Neural cell (in vitro differentiated cells): ENCODE measurements at regions not wholly inside any gene's neighbourhood (a gene's known extent, or its start where the extent isn't known, plus 50 kb on each side); places are given as distances from the start of the nearest gene placed in this dataset.

Experiments used
- H2AFZ ChIP-seq: fragments of 200-600, 300-800 bp; sonication (generic), shearing (Covaris generic); 2 replicates; pipeline ENCODE4 v1.6.0; 2014; ENCODE audit warnings: low read depth, mild to moderate bottlenecking, antibody characterized with exemption, low read length, moderate library complexity
- H3F3A ChIP-seq: fragments of 200-600 bp; shearing (Covaris generic); 2 replicates; pipeline ENCODE4 v1.6.1; 2016; ENCODE audit warnings: mild to moderate bottlenecking, moderate library complexity, mixed read lengths, antibody characterized with exemption, low read length; ENCODE audit not compliant: insufficient read depth, poor library complexity, severe bottlenecking
- H3K27ac ChIP-seq: fragments of 200-600, 300-800 bp; sonication (generic), shearing (Covaris generic); 2 replicates; pipeline ENCODE4 v1.5.1; 2014; ENCODE audit warnings: mild to moderate bottlenecking, low read length, moderate library complexity
- H3K27me3 ChIP-seq: fragments of 300-800, 200-600 bp; sonication (generic), shearing (Covaris generic); 2 replicates; pipeline ENCODE4 v1.6.0; 2014; ENCODE audit warnings: mild to moderate bottlenecking, low read depth, low read length, moderate library complexity; ENCODE audit not compliant: insufficient read depth
- H3K36me3 ChIP-seq: fragments of 300-800, 200-600 bp; sonication (generic), shearing (Covaris generic); 2 replicates; pipeline ENCODE4 v1.5.1; 2014; ENCODE audit warnings: mild to moderate bottlenecking, antibody characterized with exemption, low read length, moderate library complexity; ENCODE audit not compliant: insufficient read depth
- H3K4me2 ChIP-seq: fragments of 300-800, 200-600 bp; sonication (generic), shearing (Covaris generic); 2 replicates; pipeline ENCODE4 v1.6.0; 2014; ENCODE audit warnings: mild to moderate bottlenecking, low read length
- H3K4me3 ChIP-seq: fragments of 300-800, 200-600 bp; sonication (generic), shearing (Covaris generic); 2 replicates; pipeline ENCODE4 v1.5.1; 2014; ENCODE audit warnings: mild to moderate bottlenecking, low read length, moderate library complexity
- H3K79me2 ChIP-seq: fragments of 200-600 bp; shearing (Covaris generic); replicated peaks from 2 replicates; pipeline ENCODE4 v1.6.0; 2014; ENCODE audit warnings: mild to moderate bottlenecking, low read length, moderate library complexity; ENCODE audit not compliant: insufficient read depth
- H3K9ac ChIP-seq: fragments of 300-800, 200-600 bp; sonication (generic), shearing (Covaris generic); 2 replicates; pipeline ENCODE4 v1.6.1; 2016; ENCODE audit warnings: mild to moderate bottlenecking, low read length, mixed read lengths
- H3K9me2 ChIP-seq: fragments of 200-600 bp; shearing (Covaris generic); 2 replicates; pipeline ENCODE4 v1.6.1; 2016; ENCODE audit warnings: mild to moderate bottlenecking, low read length, mixed read lengths; ENCODE audit not compliant: insufficient read depth
- H3K9me3 ChIP-seq: fragments of 200-600, 300-800 bp; sonication (generic), shearing (Covaris generic); 2 replicates; pipeline ENCODE4 v1.6.1; 2016; ENCODE audit warnings: mild to moderate bottlenecking, mixed run types, low read length, moderate library complexity, mixed read lengths
- H4K20me1 ChIP-seq: fragments of 200-600 bp; shearing (Covaris generic); 2 replicates; pipeline ENCODE4 v1.6.1; 2016; ENCODE audit warnings: mild to moderate bottlenecking, mixed run types; ENCODE audit not compliant: insufficient read depth
- CTCF ChIP-seq: fragments of 450-650 bp; IDR thresholded peaks from 2 replicates; pipeline ENCODE4 v1.5.1; 2014; ENCODE audit warnings: antibody characterized with exemption, mild to moderate bottlenecking, moderate library complexity; ENCODE audit not compliant: poor library complexity, severe bottlenecking
- EP300 ChIP-seq: fragments of 450-650 bp; conservative IDR thresholded peaks from 2 replicates; pipeline ENCODE4 v1.6.1; 2014; ENCODE audit warnings: antibody characterized with exemption, mild to moderate bottlenecking, moderate library complexity; ENCODE audit not compliant: poor library complexity, severe bottlenecking
- EZH2 ChIP-seq: fragments of 200-600, 300-800 bp; shearing (Covaris generic), sonication (generic); IDR thresholded peaks from 2 replicates; pipeline ENCODE4 v1.6.1; 2014; ENCODE audit warnings: antibody characterized with exemption, low read length, borderline replicate concordance, mild to moderate bottlenecking; ENCODE audit not compliant: insufficient read depth, poor library complexity, severe bottlenecking
- MXI1 ChIP-seq: fragments of 450-650 bp; conservative IDR thresholded peaks from 2 replicates; pipeline ENCODE4 v1.6.1; 2014; ENCODE audit warnings: antibody characterized with exemption, mild to moderate bottlenecking; ENCODE audit not compliant: poor library complexity, severe bottlenecking
- POLR2AphosphoS5 ChIP-seq: IDR thresholded peaks from 2 replicates; pipeline ENCODE4 v1.6.1; 2012
- RAD21 ChIP-seq: fragments of 450-650 bp; conservative IDR thresholded peaks from 2 replicates; pipeline ENCODE4 v1.6.1; 2014; ENCODE audit warnings: antibody characterized with exemption, mild to moderate bottlenecking, moderate library complexity
- REST ChIP-seq: IDR thresholded peaks from 2 replicates; pipeline ENCODE4 v1.6.1; 2012; ENCODE audit warnings: borderline replicate concordance
- SMC3 ChIP-seq: fragments of 450-650 bp; conservative IDR thresholded peaks from 2 replicates; pipeline ENCODE4 v1.6.1; 2014; ENCODE audit warnings: antibody characterized with exemption, mild to moderate bottlenecking, moderate library complexity; ENCODE audit not compliant: poor library complexity
- TAF1 ChIP-seq: IDR thresholded peaks from 2 replicates; pipeline ENCODE4 v1.6.1; 2012; ENCODE audit warnings: low read depth

GRCh38 chr11:25838918-25839625 is 492.9 kb upstream of the ANO3 start:
- Histone ChIP-seq H3K4me2 (no peak overlapping the region), H3K9me2 (no peaks in the 10 kb centered on the region), H3K27me3 (no peaks in the 10 kb centered on the region), H3K36me3 (no peaks in the 10 kb centered on the region), H3F3A (no peaks in the 10 kb centered on the region), H3K9me3 (no peaks in the 10 kb centered on the region), H3K79me2 (no peaks in the 10 kb centered on the region), H2AFZ (no peak overlapping the region), H3K9ac (no peak overlapping the region), H4K20me1 (no peaks in the 10 kb centered on the region), H3K27ac (no peak overlapping the region), H3K4me3 (no peak overlapping the region)
- TF ChIP-seq POLR2AphosphoS5, result no peak
- TF ChIP-seq EZH2, result no peak
- no peak for TF ChIP-seq MXI1
- TF ChIP-seq REST, result no peak
- TF ChIP-seq SMC3, result no peak
- no peak for TF ChIP-seq EP300
- TF ChIP-seq TAF1, result no peak
- no peak for TF ChIP-seq CTCF
- TF ChIP-seq RAD21, result no peak

GRCh38 chr11:25844811-25845210 is 487.1 kb upstream of the ANO3 start:
- Histone ChIP-seq H3K9me3 (no peaks in the 10 kb centered on the region), H3K9ac (no peak overlapping the region), H3K27me3 (no peaks in the 10 kb centered on the region), H2AFZ (no peak overlapping the region), H3K36me3 (no peaks in the 10 kb centered on the region), H4K20me1 (no peaks in the 10 kb centered on the region), H3K27ac (no peak overlapping the region), H3F3A (no peaks in the 10 kb centered on the region), H3K9me2 (no peaks in the 10 kb centered on the region), H3K4me2 (no peak overlapping the region), H3K4me3 (no peak overlapping the region), H3K79me2 (no peaks in the 10 kb centered on the region)
- TF ChIP-seq EZH2 (no peak), POLR2AphosphoS5 (no peak), EP300 (no peak), REST (no peak)
